GM19372 (cell line): ENCODE measurements at regions not wholly inside any gene's neighbourhood (a gene's known extent, or its start where the extent isn't known, plus 50 kb on each side); places are given as distances from the start of the nearest gene placed in this dataset.

Experiments used
- ATAC-seq: cut with Tn5 transposase; IDR thresholded peaks from one replicate; pipeline ENCODE4 v1.9.1; 2021; ENCODE audit warnings: mild to moderate bottlenecking, low read depth, moderate library complexity; ENCODE audit not compliant: unreplicated experiment

GRCh38 chr3:99503350-99503749 lies 135.0 kb upstream of the COL8A1 start:
- ATAC-seq, result no peak

GRCh38 chr3:99502871-99503270 lies 135.5 kb upstream of the COL8A1 start:
- ATAC-seq, result no peak

- ATAC-seq, result no peak
These were observed 137.9 kb upstream of the COL8A1 start for GRCh38 chr3:99500485-99500884.

GRCh38 chr3:99499235-99500158 lies 138.9 kb upstream of the COL8A1 start:
- peak; percentile 52 for ATAC-seq

GRCh38 chr3:99498550-99499234 lies 139.7 kb upstream of the COL8A1 start:
- peak; percentile 14 for ATAC-seq

- no peak for ATAC-seq
These were observed 150.5 kb upstream of the COL8A1 start for GRCh38 chr3:99487894-99488293.

GRCh38 chr3:99485286-99485685 lies 153.1 kb upstream of the COL8A1 start:
- ATAC-seq, result no peak

GRCh38 chr3:99484871-99485270 lies 153.5 kb upstream of the COL8A1 start:
- no peak for ATAC-seq

- no peak for ATAC-seq
These were observed 154.6 kb upstream of the COL8A1 start for GRCh38 chr3:99483841-99484240.

GRCh38 chr3:99482191-99482590 lies 156.2 kb upstream of the COL8A1 start:
- no peak for ATAC-seq

GRCh38 chr3:99481561-99481960 lies 156.8 kb upstream of the COL8A1 start:
- no peak for ATAC-seq

GRCh38 chr3:99479768-99480167 lies 158.6 kb upstream of the COL8A1 start:
- no peak for ATAC-seq

GRCh38 chr3:99477650-99478049 lies 160.7 kb upstream of the COL8A1 start:
- no peak for ATAC-seq

- no peak for ATAC-seq
These were observed 163.2 kb upstream of the COL8A1 start for GRCh38 chr3:99475229-99475628.

GRCh38 chr3:99474776-99475175 lies 163.6 kb upstream of the COL8A1 start:
- no peak for ATAC-seq

- no peak for ATAC-seq
These were observed 165.1 kb upstream of the COL8A1 start for GRCh38 chr3:99473321-99473751.

GRCh38 chr3:99472385-99472784 lies 166.0 kb upstream of the COL8A1 start:
- no peak for ATAC-seq

- no peak for ATAC-seq
These were observed 166.8 kb upstream of the COL8A1 start for GRCh38 chr3:99471353-99472323.

GRCh38 chr3:99470841-99471240 lies 167.6 kb upstream of the COL8A1 start:
- no peak for ATAC-seq

- ATAC-seq, result no peak
These were observed 169.5 kb upstream of the COL8A1 start for GRCh38 chr3:99468918-99469317.

- no peak for ATAC-seq
These were observed 171.0 kb upstream of the COL8A1 start for GRCh38 chr3:99467420-99467819.
